Uterus (tissue), 3 donors: ENCODE measurements at regions not wholly inside any gene's neighbourhood (a gene's known extent, or its start where the extent isn't known, plus 50 kb on each side); places are given as distances from the start of the nearest gene placed in this dataset.

ENCODE experiments used
- DNase-seq, 2 donors: peaks; one replicate each; pipeline ENCODE4 v3.0.0-alpha.2; 2019 to 2020
- H3K27ac ChIP-seq, 2 donors: fragments of 200-600 bp; sonication (generic); 1 replicate in 1 of 2; 2 replicates in 1 of 2; pipeline ENCODE4 v1.5.1; 2016 to 2018
- H3K27me3 ChIP-seq, 2 donors: fragments of 200-600 bp; sonication (generic); one replicate each; pipeline ENCODE4 v1.5.1; 2018 to 2019; ENCODE audit warnings: control low read depth in 1 of 2
- H3K36me3 ChIP-seq, 2 donors: fragments of 200-600 bp; sonication (generic); one replicate each; pipeline ENCODE4 v1.5.1; 2019; ENCODE audit warnings: control low read depth in 1 of 2
- H3K4me1 ChIP-seq, 2 donors: fragments of 200-600 bp; sonication (generic); one replicate each; pipeline ENCODE4 v1.5.1; 2018 to 2019; ENCODE audit warnings: control low read depth in 1 of 2
- H3K4me3 ChIP-seq, 2 donors: fragments of 200-600 bp; sonication (generic); 1 replicate in 1 of 2; 2 replicates in 1 of 2; pipeline ENCODE4 v1.5.1; 2018 to 2019; ENCODE audit warnings: mild to moderate bottlenecking in 1 of 2
- H3K9me3 ChIP-seq, 2 donors: fragments of 200-600 bp; sonication (generic); one replicate each; pipeline ENCODE4 v1.5.1; 2019; ENCODE audit warnings: control low read depth in 1 of 2
- POLR2A ChIP-seq, 2 donors: fragments of 450-650 bp; IDR thresholded peaks; one replicate each; pipeline ENCODE4 v1.6.1; 2016; ENCODE audit warnings: antibody characterized with exemption in 2 of 2, mild to moderate bottlenecking in 1 of 2, moderate library complexity in 1 of 2
- intact Hi-C: fragments of 100-400 bp; cut with DNase I; formaldehyde crosslinking; loops from one replicate; pipeline ENCODE4 v1.15.1; 2023; ENCODE audit warnings: low total_unique reads
- TF ChIP-seq, protein P1 (sequence below), 4 experiments: fragments of 200-600 bp in 2 of 4; fragments of 450-650 bp in 2 of 4; sonication (generic) in 2 of 4; IDR thresholded peaks; one replicate each; pipeline ENCODE4 v1.5.1; 2016 to 2019; ENCODE audit warnings: antibody characterized with exemption in 4 of 4, mild to moderate bottlenecking in 2 of 4, moderate library complexity in 1 of 4
- donor health status: DM: yes; HTN: yes; CAD: no.

DNA sequence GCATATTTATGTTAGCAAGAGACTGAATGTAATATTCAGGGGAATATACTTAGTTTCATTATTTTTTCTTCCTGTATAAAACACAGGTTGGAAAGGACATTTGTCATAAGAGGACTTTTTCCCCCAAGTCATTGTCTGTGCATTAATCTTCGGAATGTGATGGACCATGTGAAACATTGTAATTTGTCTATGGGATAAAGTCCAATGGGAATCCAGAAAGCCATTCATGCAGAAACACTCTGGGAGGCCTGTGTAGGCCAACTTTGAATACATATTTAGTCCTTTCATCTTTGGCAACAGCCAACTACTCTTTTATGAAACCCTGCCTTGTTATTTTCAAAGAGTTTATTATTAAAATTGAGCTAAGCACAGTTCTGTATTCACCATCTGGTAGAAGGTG is 386.4 kb downstream of the PIK3C3 start:
- H3K4me1 ChIP-seq: no peaks in the 10 kb centered on the region

GRCh38 chr18:42348722-42349121 is 393.7 kb downstream of the PIK3C3 start:
- no peak for DNase-seq
- Histone ChIP-seq H3K27ac (no peak overlapping the region), H3K36me3 (no peaks in the 10 kb centered on the region), H3K4me3 (no peak overlapping the region), H3K27me3 (no peaks in the 10 kb centered on the region), H3K4me1 (no peaks in the 10 kb centered on the region), H3K9me3 (no peaks in the 10 kb centered on the region)
- intact Hi-C loops: no loop called here
- no peak for TF ChIP-seq POLR2A (IDR thresholded peaks at IDR 0.05)
- TF ChIP-seq, protein P1, sequence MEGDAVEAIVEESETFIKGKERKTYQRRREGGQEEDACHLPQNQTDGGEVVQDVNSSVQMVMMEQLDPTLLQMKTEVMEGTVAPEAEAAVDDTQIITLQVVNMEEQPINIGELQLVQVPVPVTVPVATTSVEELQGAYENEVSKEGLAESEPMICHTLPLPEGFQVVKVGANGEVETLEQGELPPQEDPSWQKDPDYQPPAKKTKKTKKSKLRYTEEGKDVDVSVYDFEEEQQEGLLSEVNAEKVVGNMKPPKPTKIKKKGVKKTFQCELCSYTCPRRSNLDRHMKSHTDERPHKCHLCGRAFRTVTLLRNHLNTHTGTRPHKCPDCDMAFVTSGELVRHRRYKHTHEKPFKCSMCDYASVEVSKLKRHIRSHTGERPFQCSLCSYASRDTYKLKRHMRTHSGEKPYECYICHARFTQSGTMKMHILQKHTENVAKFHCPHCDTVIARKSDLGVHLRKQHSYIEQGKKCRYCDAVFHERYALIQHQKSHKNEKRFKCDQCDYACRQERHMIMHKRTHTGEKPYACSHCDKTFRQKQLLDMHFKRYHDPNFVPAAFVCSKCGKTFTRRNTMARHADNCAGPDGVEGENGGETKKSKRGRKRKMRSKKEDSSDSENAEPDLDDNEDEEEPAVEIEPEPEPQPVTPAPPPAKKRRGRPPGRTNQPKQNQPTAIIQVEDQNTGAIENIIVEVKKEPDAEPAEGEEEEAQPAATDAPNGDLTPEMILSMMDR (IDR thresholded peaks at IDR 0.05): no peak

More for the DNA sequence above, 386.4 kb downstream of the PIK3C3 start:
- intact Hi-C loops: no loop called here
- Histone ChIP-seq H3K9me3 (no peaks in the 10 kb centered on the region), H3K4me3 (no peak overlapping the region), H3K36me3 (no peaks in the 10 kb centered on the region), H3K27ac (no peak overlapping the region), H3K27me3 (no peaks in the 10 kb centered on the region)
- TF ChIP-seq, protein P1 (IDR thresholded peaks at IDR 0.05): no peak
- DNase-seq: no peak

- no peak for TF ChIP-seq POLR2A (IDR thresholded peaks at IDR 0.05)
- TF ChIP-seq, protein P1 (IDR thresholded peaks at IDR 0.05): no peak
- H3K36me3 ChIP-seq: no peaks in the 10 kb centered on the region
- H3K4me3 ChIP-seq: no peak overlapping the region
- H3K4me1 ChIP-seq: no peaks in the 10 kb centered on the region
- no peaks in the 10 kb centered on the region for H3K9me3 ChIP-seq
- no peak for DNase-seq
- no peaks in the 10 kb centered on the region for H3K27me3 ChIP-seq
- H3K27ac ChIP-seq: no peak overlapping the region
- intact Hi-C loops: no loop called here
These were observed 396.4 kb downstream of the PIK3C3 start for GRCh38 chr18:42351455-42351854.

- DNase-seq: no peak
- H3K27ac ChIP-seq: no peak overlapping the region
- TF ChIP-seq, protein P1 (IDR thresholded peaks at IDR 0.05): no peak
- no peak for TF ChIP-seq POLR2A (IDR thresholded peaks at IDR 0.05)
- intact Hi-C loops: no loop called here
- H3K36me3 ChIP-seq: no peaks in the 10 kb centered on the region
- H3K4me1 ChIP-seq: no peaks in the 10 kb centered on the region
- H3K27me3 ChIP-seq: no peaks in the 10 kb centered on the region
- H3K9me3 ChIP-seq: no peaks in the 10 kb centered on the region
- no peak overlapping the region for H3K4me3 ChIP-seq
These were observed 405.7 kb downstream of the PIK3C3 start for GRCh38 chr18:42360716-42361115.

GRCh38 chr18:42363446-42364441 is 408.7 kb downstream of the PIK3C3 start:
- TF ChIP-seq, protein P1 (IDR thresholded peaks at IDR 0.05): no peak
- intact Hi-C loops: no loop called here
- Histone ChIP-seq H3K4me3 (no peak overlapping the region), H3K4me1 (no peaks in the 10 kb centered on the region), H3K27me3 (no peaks in the 10 kb centered on the region), H3K27ac (no peak overlapping the region), H3K9me3 (no peaks in the 10 kb centered on the region), H3K36me3 (no peaks in the 10 kb centered on the region)
- no peak for DNase-seq
